IPS-20b (cell line): ENCODE measurements at regions not wholly inside any gene's neighbourhood (a gene's known extent, or its start where the extent isn't known, plus 50 kb on each side); places are given as distances from the start of the nearest gene placed in this dataset.

Experiments used
- H3K27ac ChIP-seq: one replicate; pipeline ENCODE4 v1.5.1; 2013; ENCODE audit warnings: low read length
- H3K27me3 ChIP-seq: 2 replicates; pipeline ENCODE4 v1.6.1; 2013; ENCODE audit warnings: mild to moderate bottlenecking, low read length, inconsistent platforms; ENCODE audit not compliant: insufficient read depth
- H3K36me3 ChIP-seq: 2 replicates; pipeline ENCODE4 v1.6.1; 2013; ENCODE audit warnings: low read depth, mild to moderate bottlenecking, inconsistent platforms, low read length, moderate library complexity; ENCODE audit not compliant: insufficient read depth
- H3K4me1 ChIP-seq: 2 replicates; pipeline ENCODE4 v1.6.1; 2013; ENCODE audit warnings: mild to moderate bottlenecking, control low read depth, inconsistent platforms, low read length, moderate library complexity; ENCODE audit not compliant: insufficient read depth
- H3K4me3 ChIP-seq: 2 replicates; pipeline ENCODE4 v1.5.1; 2013; ENCODE audit warnings: mild to moderate bottlenecking, low read length, inconsistent platforms
- H3K9ac ChIP-seq: 2 replicates; pipeline ENCODE4 v1.6.1; 2013; ENCODE audit warnings: low read depth, mild to moderate bottlenecking, inconsistent platforms, low read length, moderate library complexity
- H3K9me3 ChIP-seq: 2 replicates; pipeline ENCODE4 v1.6.1; 2013; ENCODE audit warnings: mild to moderate bottlenecking, low read depth, low read length, inconsistent platforms; ENCODE audit not compliant: insufficient read depth

GRCh38 chr2:17302281-17302680, 216.0 kb downstream of the RAD51AP2 start:
- Histone ChIP-seq H3K4me1 (peaks cover 4% of the 10 kb centered on the region; the same call in 1 of the 2 replicates), H3K9me3 (no peaks in the 10 kb centered on the region), H3K4me3 (no peak overlapping the region), H3K27ac (no peak overlapping the region), H3K9ac (no peak overlapping the region), H3K36me3 (no peaks in the 10 kb centered on the region), H3K27me3 (no peaks in the 10 kb centered on the region)

GRCh38 chr2:17301437-17301836, 216.8 kb downstream of the RAD51AP2 start:
- H3K4me3 ChIP-seq = no peak overlapping the region
- peaks cover 4% of the 10 kb centered on the region; the same call in 1 of the 2 replicates for H3K4me1 ChIP-seq
- H3K27ac ChIP-seq = no peak overlapping the region
- H3K36me3 ChIP-seq = no peaks in the 10 kb centered on the region
- no peaks in the 10 kb centered on the region for H3K9me3 ChIP-seq
- no peaks in the 10 kb centered on the region for H3K27me3 ChIP-seq
- H3K9ac ChIP-seq = no peak overlapping the region

GRCh38 chr2:17299891-17300540, 218.2 kb downstream of the RAD51AP2 start:
- Histone ChIP-seq H3K9ac (no peak overlapping the region), H3K4me3 (no peak overlapping the region), H3K4me1 (peaks cover 4% of the 10 kb centered on the region; the same call in 1 of the 2 replicates), H3K27ac (no peak overlapping the region), H3K27me3 (no peaks in the 10 kb centered on the region), H3K36me3 (no peaks in the 10 kb centered on the region), H3K9me3 (no peaks in the 10 kb centered on the region)

GRCh38 chr2:17298453-17298852, 219.8 kb downstream of the RAD51AP2 start:
- Histone ChIP-seq H3K4me1 (peaks cover 4% of the 10 kb centered on the region; the same call in 1 of the 2 replicates), H3K9me3 (no peaks in the 10 kb centered on the region), H3K4me3 (no peak overlapping the region), H3K36me3 (no peaks in the 10 kb centered on the region), H3K27me3 (no peaks in the 10 kb centered on the region), H3K9ac (no peak overlapping the region), H3K27ac (no peak overlapping the region)

GRCh38 chr2:17296686-17297085, 221.6 kb downstream of the RAD51AP2 start:
- Histone ChIP-seq H3K4me1 (no peaks in the 10 kb centered on the region; the same call in 1 of the 2 replicates), H3K27ac (no peak overlapping the region), H3K9me3 (no peaks in the 10 kb centered on the region), H3K36me3 (no peaks in the 10 kb centered on the region), H3K9ac (no peak overlapping the region), H3K4me3 (no peak overlapping the region), H3K27me3 (no peaks in the 10 kb centered on the region)

GRCh38 chr2:17289669-17290068, 228.6 kb downstream of the RAD51AP2 start:
- Histone ChIP-seq H3K27ac (no peak overlapping the region), H3K9ac (no peak overlapping the region), H3K27me3 (no peaks in the 10 kb centered on the region), H3K4me1 (no peaks in the 10 kb centered on the region), H3K9me3 (no peaks in the 10 kb centered on the region), H3K36me3 (no peaks in the 10 kb centered on the region), H3K4me3 (no peak overlapping the region)

- Histone ChIP-seq H3K9me3 (no peaks in the 10 kb centered on the region), H3K4me1 (no peaks in the 10 kb centered on the region), H3K36me3 (no peaks in the 10 kb centered on the region), H3K27ac (no peak overlapping the region), H3K9ac (no peak overlapping the region), H3K27me3 (no peaks in the 10 kb centered on the region), H3K4me3 (no peak overlapping the region)
Observed at GRCh38 chr2:17287183-17287582, 231.1 kb downstream of the RAD51AP2 start.

- no peak overlapping the region for H3K27ac ChIP-seq
- H3K9ac ChIP-seq = no peak overlapping the region
- H3K27me3 ChIP-seq = no peaks in the 10 kb centered on the region
- H3K9me3 ChIP-seq = no peaks in the 10 kb centered on the region
- H3K4me1 ChIP-seq = no peaks in the 10 kb centered on the region
- no peaks in the 10 kb centered on the region for H3K36me3 ChIP-seq
- H3K4me3 ChIP-seq = no peak overlapping the region
Observed at GRCh38 chr2:17282826-17283225, 235.4 kb downstream of the RAD51AP2 start.

- Histone ChIP-seq H3K27ac (no peak overlapping the region), H3K27me3 (no peaks in the 10 kb centered on the region), H3K4me3 (no peak overlapping the region), H3K36me3 (no peaks in the 10 kb centered on the region), H3K9me3 (no peaks in the 10 kb centered on the region), H3K9ac (no peak overlapping the region), H3K4me1 (no peaks in the 10 kb centered on the region)
Observed at GRCh38 chr2:17282245-17282644, 236.0 kb downstream of the RAD51AP2 start.

- Histone ChIP-seq H3K27me3 (no peaks in the 10 kb centered on the region), H3K9me3 (no peaks in the 10 kb centered on the region), H3K4me1 (no peaks in the 10 kb centered on the region), H3K36me3 (no peaks in the 10 kb centered on the region), H3K4me3 (no peak overlapping the region), H3K27ac (no peak overlapping the region), H3K9ac (no peak overlapping the region)
Observed at GRCh38 chr2:17276220-17276619, 242.0 kb downstream of the RAD51AP2 start.

GRCh38 chr2:17272652-17273525, 245.4 kb downstream of the RAD51AP2 start:
- H3K9ac ChIP-seq = no peak overlapping the region
- H3K4me1 ChIP-seq = no peaks in the 10 kb centered on the region
- H3K4me3 ChIP-seq = no peak overlapping the region

GRCh38 chr2:17272170-17272569, 246.1 kb downstream of the RAD51AP2 start:
- Histone ChIP-seq H3K9ac (no peak overlapping the region), H3K4me1 (no peaks in the 10 kb centered on the region), H3K27me3 (no peaks in the 10 kb centered on the region), H3K27ac (no peak overlapping the region), H3K36me3 (no peaks in the 10 kb centered on the region), H3K4me3 (no peak overlapping the region), H3K9me3 (no peaks in the 10 kb centered on the region)

More at GRCh38 chr2:17272652-17273525, 245.4 kb downstream of the RAD51AP2 start:
- H3K36me3 ChIP-seq = no peaks in the 10 kb centered on the region
- no peaks in the 10 kb centered on the region for H3K9me3 ChIP-seq
- no peaks in the 10 kb centered on the region for H3K27me3 ChIP-seq
- H3K27ac ChIP-seq = no peak overlapping the region
